KOPT-K1 (cell line): ENCODE measurements at regions not wholly inside any gene's neighbourhood (a gene's known extent, or its start where the extent isn't known, plus 50 kb on each side); places are given as distances from the start of the nearest gene placed in this dataset.

ENCODE experiments used
- H3K27ac ChIP-seq: fragments of 200-600 bp; sonication (generic); 2 replicates; pipeline ENCODE4 v1.5.1; 2016; ENCODE audit warnings: antibody characterized with exemption, mild to moderate bottlenecking, low read depth, low read length; ENCODE audit not compliant: poor library complexity, severe bottlenecking
- H3K36me3 ChIP-seq: fragments of 200-600 bp; sonication (generic); 2 replicates; pipeline ENCODE4 v1.5.1; 2017; ENCODE audit warnings: antibody characterized with exemption, mild to moderate bottlenecking, low read length, moderate library complexity; ENCODE audit not compliant: insufficient read depth
- H3K9me3 ChIP-seq: fragments of 200-600 bp; sonication (generic); 2 replicates; pipeline ENCODE4 v1.5.1; 2017; ENCODE audit warnings: antibody characterized with exemption, low read length, mild to moderate bottlenecking; ENCODE audit not compliant: insufficient read depth, poor library complexity, severe bottlenecking

- Histone ChIP-seq H3K27ac (no peak overlapping the region), H3K9me3 (no peaks in the 10 kb centered on the region), H3K36me3 (no peaks in the 10 kb centered on the region)
Observed at GRCh38 chr13:90416938-90417337, 930.5 kb upstream of the MIR17HG start.

- Histone ChIP-seq H3K27ac (no peak overlapping the region), H3K36me3 (no peaks in the 10 kb centered on the region), H3K9me3 (no peaks in the 10 kb centered on the region)
Observed at GRCh38 chr13:90420683-90421082, 926.8 kb upstream of the MIR17HG start.

- Histone ChIP-seq H3K9me3 (no peaks in the 10 kb centered on the region), H3K27ac (no peak overlapping the region), H3K36me3 (no peaks in the 10 kb centered on the region)
Observed at GRCh38 chr13:90427322-90428272, 919.9 kb upstream of the MIR17HG start.

GRCh38 chr13:90428522-90429210 is 918.8 kb upstream of the MIR17HG start:
- no peaks in the 10 kb centered on the region for H3K9me3 ChIP-seq
- H3K27ac ChIP-seq = no peak overlapping the region
- H3K36me3 ChIP-seq = no peaks in the 10 kb centered on the region

GRCh38 chr13:90430127-90430526 is 917.4 kb upstream of the MIR17HG start:
- Histone ChIP-seq H3K9me3 (no peaks in the 10 kb centered on the region), H3K36me3 (no peaks in the 10 kb centered on the region), H3K27ac (no peak overlapping the region)

- Histone ChIP-seq H3K9me3 (no peaks in the 10 kb centered on the region), H3K36me3 (no peaks in the 10 kb centered on the region), H3K27ac (no peak overlapping the region)
Observed at GRCh38 chr13:90436697-90437096, 910.8 kb upstream of the MIR17HG start.

- Histone ChIP-seq H3K36me3 (no peaks in the 10 kb centered on the region), H3K27ac (no peak overlapping the region), H3K9me3 (no peaks in the 10 kb centered on the region)
Observed at GRCh38 chr13:90438576-90438975, 908.9 kb upstream of the MIR17HG start.

GRCh38 chr13:90443268-90443667 is 904.2 kb upstream of the MIR17HG start:
- Histone ChIP-seq H3K36me3 (no peaks in the 10 kb centered on the region), H3K27ac (no peak overlapping the region), H3K9me3 (no peaks in the 10 kb centered on the region)

GRCh38 chr13:90444232-90444631 is 903.3 kb upstream of the MIR17HG start:
- no peaks in the 10 kb centered on the region for H3K9me3 ChIP-seq
- no peaks in the 10 kb centered on the region for H3K36me3 ChIP-seq
- no peak overlapping the region for H3K27ac ChIP-seq

- H3K36me3 ChIP-seq = no peaks in the 10 kb centered on the region
Observed at GRCh38 chr13:90445179-90445578, 902.3 kb upstream of the MIR17HG start.

GRCh38 chr13:90447034-90447733 is 900.3 kb upstream of the MIR17HG start:
- Histone ChIP-seq H3K36me3 (no peaks in the 10 kb centered on the region), H3K9me3 (no peaks in the 10 kb centered on the region), H3K27ac (no peak overlapping the region)

More at GRCh38 chr13:90445179-90445578, 902.3 kb upstream of the MIR17HG start:
- Histone ChIP-seq H3K27ac (no peak overlapping the region), H3K9me3 (no peaks in the 10 kb centered on the region)

- Histone ChIP-seq H3K27ac (no peak overlapping the region), H3K9me3 (no peaks in the 10 kb centered on the region), H3K36me3 (no peaks in the 10 kb centered on the region)
Observed at GRCh38 chr13:90447734-90448101, 899.8 kb upstream of the MIR17HG start.

GRCh38 chr13:90448466-90449037 is 898.9 kb upstream of the MIR17HG start:
- H3K27ac ChIP-seq = no peak overlapping the region
- no peaks in the 10 kb centered on the region for H3K36me3 ChIP-seq
- H3K9me3 ChIP-seq = no peaks in the 10 kb centered on the region

- Histone ChIP-seq H3K36me3 (no peaks in the 10 kb centered on the region), H3K27ac (no peak overlapping the region), H3K9me3 (no peaks in the 10 kb centered on the region)
Observed at GRCh38 chr13:90453342-90453741, 894.1 kb upstream of the MIR17HG start.
